ENCODE measurements at regions not wholly inside any gene's neighbourhood (a gene's known extent, or its start where the extent isn't known, plus 50 kb on each side); places are given as distances from the start of the nearest gene placed in this dataset.

DNA sequence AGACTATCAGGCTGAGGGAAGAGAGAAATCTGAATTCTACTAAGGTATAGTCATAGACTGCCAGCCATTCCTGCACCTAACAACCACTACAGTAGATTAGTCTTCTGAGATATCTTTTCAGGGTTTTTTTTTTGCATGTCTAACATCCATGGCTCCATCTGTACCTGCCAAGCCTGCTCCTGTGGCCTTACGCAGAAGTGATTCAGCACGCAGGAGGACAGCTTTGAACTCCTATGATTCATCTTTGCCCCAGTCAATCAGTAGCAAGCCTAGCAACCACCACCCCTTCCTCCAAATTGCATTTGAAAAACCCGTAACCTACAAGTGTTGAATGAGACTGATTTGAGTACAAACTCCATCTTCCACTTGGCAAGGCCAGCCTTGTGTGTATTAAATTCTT lies 520.7 kb upstream of the HS3ST1 start:
- TF ChIP-seq, protein P1, sequence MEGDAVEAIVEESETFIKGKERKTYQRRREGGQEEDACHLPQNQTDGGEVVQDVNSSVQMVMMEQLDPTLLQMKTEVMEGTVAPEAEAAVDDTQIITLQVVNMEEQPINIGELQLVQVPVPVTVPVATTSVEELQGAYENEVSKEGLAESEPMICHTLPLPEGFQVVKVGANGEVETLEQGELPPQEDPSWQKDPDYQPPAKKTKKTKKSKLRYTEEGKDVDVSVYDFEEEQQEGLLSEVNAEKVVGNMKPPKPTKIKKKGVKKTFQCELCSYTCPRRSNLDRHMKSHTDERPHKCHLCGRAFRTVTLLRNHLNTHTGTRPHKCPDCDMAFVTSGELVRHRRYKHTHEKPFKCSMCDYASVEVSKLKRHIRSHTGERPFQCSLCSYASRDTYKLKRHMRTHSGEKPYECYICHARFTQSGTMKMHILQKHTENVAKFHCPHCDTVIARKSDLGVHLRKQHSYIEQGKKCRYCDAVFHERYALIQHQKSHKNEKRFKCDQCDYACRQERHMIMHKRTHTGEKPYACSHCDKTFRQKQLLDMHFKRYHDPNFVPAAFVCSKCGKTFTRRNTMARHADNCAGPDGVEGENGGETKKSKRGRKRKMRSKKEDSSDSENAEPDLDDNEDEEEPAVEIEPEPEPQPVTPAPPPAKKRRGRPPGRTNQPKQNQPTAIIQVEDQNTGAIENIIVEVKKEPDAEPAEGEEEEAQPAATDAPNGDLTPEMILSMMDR (IDR thresholded peaks at IDR 0.05), result no peak
- no peak for TF ChIP-seq POLR2A (IDR thresholded peaks at IDR 0.05)

All from transverse colon (tissue), 3 donors.